ENCODE measurements at regions not wholly inside any gene's neighbourhood (a gene's known extent, or its start where the extent isn't known, plus 50 kb on each side); places are given as distances from the start of the nearest gene placed in this dataset.

DNA sequence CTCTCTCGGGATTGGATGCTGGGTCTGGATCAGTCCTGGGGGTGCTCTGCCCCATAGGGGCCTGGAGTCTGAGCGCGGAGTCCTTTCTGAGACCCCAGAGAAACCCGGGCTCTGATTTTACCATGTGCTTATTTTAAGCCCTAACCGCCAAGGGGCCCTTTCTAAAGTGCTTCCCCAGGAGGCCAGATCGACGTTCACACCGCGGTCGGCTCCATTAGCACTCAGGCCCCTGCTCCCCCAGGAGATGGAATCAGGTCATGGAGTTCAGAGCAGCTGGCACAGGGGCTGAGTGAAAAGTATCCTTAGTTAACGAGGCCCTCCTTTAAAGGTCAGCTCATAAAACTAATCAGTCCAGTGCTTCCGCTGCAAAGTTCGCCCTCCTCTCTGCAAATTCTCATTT lies 159.4 kb upstream of the COBL start:
- Histone ChIP-seq H3K27ac (no peak overlapping the region), H3K9me3 (ENCODE audit: low read depth) (no peaks in the 10 kb centered on the region), H3K36me3 (no peaks in the 10 kb centered on the region), H3F3A (ENCODE audit: low read depth) (peaks cover 6% of the 10 kb centered on the region), H3K4me2 (no peak overlapping the region), H3K79me2 (ENCODE audit: low read depth) (no peaks in the 10 kb centered on the region), H3K4me3 (no peak overlapping the region), H3K27me3 (peaks cover 8% of the 10 kb centered on the region), H4K20me1 (ENCODE audit: low read depth) (no peaks in the 10 kb centered on the region), H2AFZ (replicated peaks) (no peak overlapping the region), H3K9ac (no peak overlapping the region), H3K4me1 (peaks cover 18% of the 10 kb centered on the region)
- Mint-ChIP-seq H3K4me3 (no peak overlapping the region), H3K4me1 (peaks cover 43% of the 10 kb centered on the region), H3K9me3 (no peaks in the 10 kb centered on the region), H3K36me3 (no peaks in the 10 kb centered on the region), H3K27ac (peak overlapping the region; percentile 36), H3K27me3 (ENCODE audit: insufficient read depth, low read depth) (peaks cover 5% of the 10 kb centered on the region)
- TF ChIP-seq EZH2phosphoT487 (IDR thresholded peaks at IDR 0.05) (no peak), CTCF (IDR thresholded peaks at IDR 0.05) (no peak)
- no peak for DNase-seq (ENCODE audit: low spot score)

DNA sequence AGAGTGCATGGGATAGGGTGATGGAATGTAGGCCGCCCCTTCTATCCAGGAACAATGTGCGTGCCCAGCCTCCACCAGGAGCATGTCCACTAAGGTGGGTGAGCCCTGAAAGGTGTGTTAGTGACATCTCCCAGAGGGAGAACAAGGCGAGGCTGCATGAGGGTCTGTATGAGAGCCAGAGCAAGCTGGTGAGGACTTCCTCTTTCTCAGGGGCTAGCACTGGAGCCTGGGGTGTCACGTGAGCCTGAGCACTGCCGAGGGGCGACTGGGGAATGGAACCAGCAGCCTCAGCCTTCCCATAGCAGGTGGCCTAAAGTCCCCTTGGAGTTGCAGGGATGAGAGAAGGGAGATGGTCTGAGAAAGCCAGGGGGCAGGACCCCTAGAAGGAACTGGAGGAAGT lies 156.3 kb upstream of the COBL start:
- Histone ChIP-seq H3K4me3 (no peak overlapping the region), H3K36me3 (no peaks in the 10 kb centered on the region), H3K79me2 (ENCODE audit: low read depth) (no peaks in the 10 kb centered on the region), H2AFZ (replicated peaks) (no peak overlapping the region), H3K4me1 (peaks cover 25% of the 10 kb centered on the region), H3K27me3 (peaks cover 11% of the 10 kb centered on the region), H3K4me2 (no peak overlapping the region), H3K9me3 (ENCODE audit: low read depth) (no peaks in the 10 kb centered on the region), H3K27ac (no peak overlapping the region), H3F3A (ENCODE audit: low read depth) (peaks cover 6% of the 10 kb centered on the region), H4K20me1 (ENCODE audit: low read depth) (no peaks in the 10 kb centered on the region), H3K9ac (no peak overlapping the region)
- Mint-ChIP-seq H3K4me3 (no peak overlapping the region), H3K27me3 (ENCODE audit: insufficient read depth, low read depth) (peaks cover 7% of the 10 kb centered on the region), H3K27ac (peak overlapping the region; percentile 7), H3K4me1 (peaks cover 43% of the 10 kb centered on the region), H3K36me3 (no peaks in the 10 kb centered on the region), H3K9me3 (no peaks in the 10 kb centered on the region)
- no peak for DNase-seq (ENCODE audit: low spot score)
- no peak for TF ChIP-seq EZH2phosphoT487 (IDR thresholded peaks at IDR 0.05)
- TF ChIP-seq EZH2 (IDR thresholded peaks at IDR 0.05), result no peak
- TF ChIP-seq CTCF (IDR thresholded peaks at IDR 0.05), result no peak

GRCh38 chr7:51471981-51472296 lies 155.3 kb upstream of the COBL start:
- peak; percentile 63 for DNase-seq (ENCODE audit: low spot score)
- TF ChIP-seq EZH2 (IDR thresholded peaks at IDR 0.05) (no peak), EZH2phosphoT487 (IDR thresholded peaks at IDR 0.05) (no peak), CTCF (IDR thresholded peaks at IDR 0.05) (no peak)
- H3K27ac Mint-ChIP-seq, result peak overlapping the region; percentile 22
- H3K9me3 Mint-ChIP-seq, result no peaks in the 10 kb centered on the region
- no peaks in the 10 kb centered on the region for H3K36me3 Mint-ChIP-seq
- peak overlapping the region; percentile 41 for H3K4me3 ChIP-seq
- H3K4me3 Mint-ChIP-seq, result peak overlapping the region; percentile 78
- H3K36me3 ChIP-seq, result no peaks in the 10 kb centered on the region
- H3K79me2 ChIP-seq (ENCODE audit: low read depth), result no peaks in the 10 kb centered on the region
- H3K27me3 ChIP-seq, result peaks cover 11% of the 10 kb centered on the region
- peaks cover 25% of the 10 kb centered on the region for H3K4me1 ChIP-seq
- H3K27ac ChIP-seq, result no peak overlapping the region
- H3K4me1 Mint-ChIP-seq, result peaks cover 43% of the 10 kb centered on the region
- no peaks in the 10 kb centered on the region for H4K20me1 ChIP-seq (ENCODE audit: low read depth)
- peaks cover 7% of the 10 kb centered on the region for H3K27me3 Mint-ChIP-seq (ENCODE audit: insufficient read depth, low read depth)
- H3K9me3 ChIP-seq (ENCODE audit: low read depth), result no peaks in the 10 kb centered on the region
- no peak overlapping the region for H3K9ac ChIP-seq
- peak overlapping the region; percentile 82 for H3K4me2 ChIP-seq
- H2AFZ ChIP-seq (replicated peaks), result peak overlapping the region; percentile 91
- peaks cover 6% of the 10 kb centered on the region for H3F3A ChIP-seq (ENCODE audit: low read depth)

Measured in neural progenitor cell (in vitro differentiated cells).